GM23248 (cell line): ENCODE measurements at regions not wholly inside any gene's neighbourhood (a gene's known extent, or its start where the extent isn't known, plus 50 kb on each side); places are given as distances from the start of the nearest gene placed in this dataset.
A peak's percentile ranks its signal among the peaks of the same experiment; 100 is the strongest.
"Not testable (repeated sequence)": the region's sequence is repeated elsewhere in the genome, so short reads cannot be mapped to it uniquely, and the experiment has no call there.

ENCODE experiments used
- DNase-seq: peaks from one replicate; pipeline ENCODE4 v3.0.0-alpha.2; 2015
- H2AFZ ChIP-seq: fragments of 200-600 bp; sonication (generic); 2 replicates; pipeline ENCODE4 v1.6.1; 2016; ENCODE audit warnings: antibody characterized with exemption
- H3F3A ChIP-seq: fragments of 200-600 bp; sonication (generic); 2 replicates; pipeline ENCODE4 v1.6.1; 2016; ENCODE audit warnings: mild to moderate bottlenecking, antibody characterized with exemption, mixed run types; ENCODE audit not compliant: insufficient read depth
- H3K27ac ChIP-seq: fragments of 200-600 bp; sonication (generic); 2 replicates; pipeline ENCODE4 v1.5.1; 2016; ENCODE audit warnings: mild to moderate bottlenecking
- H3K27me3 ChIP-seq: fragments of 200-600 bp; sonication (generic); replicated peaks from 2 replicates; pipeline ENCODE4 v1.6.1; 2016; ENCODE audit warnings: mild to moderate bottlenecking; ENCODE audit not compliant: insufficient read depth
- H3K36me3 ChIP-seq: fragments of 200-600 bp; sonication (generic); 2 replicates; pipeline ENCODE4 v1.6.1; 2016; ENCODE audit warnings: low read depth, mild to moderate bottlenecking
- H3K4me1 ChIP-seq: fragments of 200-600 bp; sonication (generic); 2 replicates; pipeline ENCODE4 v1.6.1; 2016; ENCODE audit warnings: mild to moderate bottlenecking; ENCODE audit not compliant: insufficient read depth
- H3K4me2 ChIP-seq: fragments of 200-600 bp; sonication (generic); one replicate; pipeline ENCODE4 v1.6.1; 2016; ENCODE audit warnings: mild to moderate bottlenecking; ENCODE audit not compliant: unreplicated experiment
- H3K4me3 ChIP-seq: fragments of 200-600 bp; sonication (generic); 2 replicates; pipeline ENCODE4 v1.5.1; 2016; ENCODE audit warnings: mild to moderate bottlenecking
- H3K79me2 ChIP-seq: fragments of 200-600 bp; sonication (generic); 2 replicates; pipeline ENCODE4 v1.6.1; 2016; ENCODE audit warnings: mild to moderate bottlenecking; ENCODE audit not compliant: insufficient read depth
- H3K9ac ChIP-seq: fragments of 200-600 bp; sonication (generic); 2 replicates; pipeline ENCODE4 v1.6.1; 2016; ENCODE audit warnings: mild to moderate bottlenecking
- H3K9me2 ChIP-seq: fragments of 200-600 bp; sonication (generic); 2 replicates; pipeline ENCODE4 v1.6.1; 2016; ENCODE audit warnings: mixed run types, mild to moderate bottlenecking, moderate library complexity; ENCODE audit not compliant: insufficient read depth
- H3K9me3 ChIP-seq: fragments of 200-600 bp; sonication (generic); one replicate; pipeline ENCODE4 v1.6.1; 2017; ENCODE audit warnings: low read depth
- H4K20me1 ChIP-seq: fragments of 200-600 bp; sonication (generic); 2 replicates; pipeline ENCODE4 v1.6.0; 2016; ENCODE audit not compliant: insufficient read depth
- EZH2 ChIP-seq: fragments of 200-600 bp; sonication (generic); IDR thresholded peaks from 2 replicates; pipeline ENCODE4 v1.6.1; 2018; ENCODE audit warnings: antibody characterized with exemption, mild to moderate bottlenecking; ENCODE audit not compliant: insufficient read depth, poor library complexity, severe bottlenecking
- EZH2phosphoT487 ChIP-seq: fragments of 200-600 bp; sonication (generic); IDR thresholded peaks from 2 replicates; pipeline ENCODE4 v1.6.1; 2018; ENCODE audit warnings: antibody characterized with exemption, moderate library complexity, mild to moderate bottlenecking, low read depth; ENCODE audit not compliant: insufficient read depth
- WGBS, 2 experiments: methylation state at CpG; one replicate each; pipeline ENCODE4 v1.1.6; 2015 to 2017; ENCODE audit warnings: low lambda C conversion rate in 2 of 2, low coverage in 1 of 2; ENCODE audit errors: missing lambda C conversion rate in 2 of 2; 5-methylcytosine and 5-hydroxymethylcytosine counted together
- in situ Hi-C: fragments of 300-500 bp; cut with MboI; formaldehyde crosslinking; loops from 2 replicates; pipeline ENCODE4 v1.15.0; 2020

GRCh38 chr10:64115908-64116643 lies 594.9 kb downstream of the REEP3 start:
- no peaks in the 10 kb centered on the region for H4K20me1 ChIP-seq
- no peak for TF ChIP-seq EZH2
- TF ChIP-seq EZH2phosphoT487 = no peak
- WGBS, 2 experiments = 10 to 18% methylated on average over 4 of the region's 4 CpGs
- no peaks in the 10 kb centered on the region for H3K9me2 ChIP-seq
- DNase-seq = peak; percentile 5
- no peak overlapping the region for H3K9ac ChIP-seq
- no peaks in the 10 kb centered on the region for H3K27me3 ChIP-seq
- in situ Hi-C loops = no loop called here
- H3K36me3 ChIP-seq = no peaks in the 10 kb centered on the region
- no peaks in the 10 kb centered on the region for H3K79me2 ChIP-seq
- H3K4me2 ChIP-seq = no peak overlapping the region
- H3F3A ChIP-seq = no peaks in the 10 kb centered on the region
- H2AFZ ChIP-seq = no peak overlapping the region
- H3K9me3 ChIP-seq = no peaks in the 10 kb centered on the region
- no peaks in the 10 kb centered on the region for H3K4me1 ChIP-seq
- H3K27ac ChIP-seq = no peak overlapping the region
- no peak overlapping the region for H3K4me3 ChIP-seq

GRCh38 chr10:64116707-64117106 lies 595.5 kb downstream of the REEP3 start:
- Histone ChIP-seq H3K4me1 (no peaks in the 10 kb centered on the region), H2AFZ (no peak overlapping the region), H3K9ac (no peak overlapping the region), H3K4me2 (no peak overlapping the region), H3K27ac (no peak overlapping the region), H3K9me2 (no peaks in the 10 kb centered on the region), H3K9me3 (no peaks in the 10 kb centered on the region), H3K4me3 (no peak overlapping the region), H3K36me3 (no peaks in the 10 kb centered on the region), H3K79me2 (no peaks in the 10 kb centered on the region), H4K20me1 (no peaks in the 10 kb centered on the region), H3F3A (no peaks in the 10 kb centered on the region), H3K27me3 (no peaks in the 10 kb centered on the region)
- 4 to 6% methylated on average over 1 of the region's 1 CpG for WGBS, 2 experiments
- in situ Hi-C loops = no loop called here
- no peak for TF ChIP-seq EZH2
- TF ChIP-seq EZH2phosphoT487 = no peak
- DNase-seq = no peak

GRCh38 chr10:64118736-64119135 lies 597.5 kb downstream of the REEP3 start:
- no peak for DNase-seq
- H3F3A ChIP-seq = no peaks in the 10 kb centered on the region
- H3K27ac ChIP-seq = no peak overlapping the region
- H3K4me2 ChIP-seq = no peak overlapping the region
- no peaks in the 10 kb centered on the region for H3K27me3 ChIP-seq
- no peak overlapping the region for H3K4me3 ChIP-seq
- no peaks in the 10 kb centered on the region for H3K9me2 ChIP-seq
- no peaks in the 10 kb centered on the region for H3K79me2 ChIP-seq
- TF ChIP-seq EZH2 (no peak), EZH2phosphoT487 (no peak)
- H2AFZ ChIP-seq = no peak overlapping the region
- no peaks in the 10 kb centered on the region for H4K20me1 ChIP-seq
- H3K36me3 ChIP-seq = no peaks in the 10 kb centered on the region
- no peak overlapping the region for H3K9ac ChIP-seq
- H3K4me1 ChIP-seq = no peaks in the 10 kb centered on the region
- WGBS, 2 experiments = 9 to 25% methylated on average over 2 of the region's 2 CpGs
- in situ Hi-C loops = no loop called here
- H3K9me3 ChIP-seq = no peaks in the 10 kb centered on the region

DNA sequence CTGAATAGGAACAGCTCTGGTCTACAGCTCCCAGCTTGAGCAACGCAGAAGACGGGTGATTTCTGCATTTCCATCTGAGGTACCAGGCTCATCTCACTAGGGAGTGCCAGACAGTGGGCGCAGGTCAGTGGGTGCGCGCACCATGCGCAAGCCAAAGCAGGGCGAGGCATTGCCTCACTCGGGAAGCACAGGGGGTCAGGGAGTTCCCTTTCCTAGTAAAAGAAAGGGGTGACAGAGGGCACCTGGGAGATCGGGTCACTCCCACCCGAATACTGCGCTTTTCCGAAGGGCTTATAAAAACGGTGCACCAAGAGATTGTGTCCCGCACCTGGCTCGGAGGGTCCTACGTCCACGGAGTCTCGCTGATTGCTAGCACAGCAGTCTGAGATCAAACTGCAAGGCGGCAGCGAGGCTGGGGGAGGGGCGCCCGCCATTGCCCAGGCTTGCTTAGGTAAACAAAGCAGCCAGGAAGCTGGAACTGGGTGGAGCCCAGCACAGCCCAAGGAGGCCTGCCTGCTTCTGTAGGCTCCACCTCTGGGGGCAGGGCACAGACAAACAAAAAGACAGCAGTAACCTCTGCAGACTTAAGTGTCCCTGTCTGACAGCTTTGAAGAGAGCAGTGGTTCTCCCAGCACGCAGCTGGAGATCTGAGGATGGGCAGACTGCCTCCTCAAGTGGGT lies 599.2 kb downstream of the REEP3 start:
- H3K4me3 ChIP-seq, H3K4me2 ChIP-seq, in situ Hi-C loops, H2AFZ ChIP-seq, H3K4me1 ChIP-seq, DNase-seq, H4K20me1 ChIP-seq, H3F3A ChIP-seq, H3K9me2 ChIP-seq, H3K36me3 ChIP-seq, H3K9ac ChIP-seq, H3K27ac ChIP-seq, H3K27me3 ChIP-seq, H3K79me2 ChIP-seq, H3K9me3 ChIP-seq: not testable (repeated sequence)
- 56 to 62% methylated on average over 23 of the region's 23 CpGs for WGBS, 2 experiments

DNA sequence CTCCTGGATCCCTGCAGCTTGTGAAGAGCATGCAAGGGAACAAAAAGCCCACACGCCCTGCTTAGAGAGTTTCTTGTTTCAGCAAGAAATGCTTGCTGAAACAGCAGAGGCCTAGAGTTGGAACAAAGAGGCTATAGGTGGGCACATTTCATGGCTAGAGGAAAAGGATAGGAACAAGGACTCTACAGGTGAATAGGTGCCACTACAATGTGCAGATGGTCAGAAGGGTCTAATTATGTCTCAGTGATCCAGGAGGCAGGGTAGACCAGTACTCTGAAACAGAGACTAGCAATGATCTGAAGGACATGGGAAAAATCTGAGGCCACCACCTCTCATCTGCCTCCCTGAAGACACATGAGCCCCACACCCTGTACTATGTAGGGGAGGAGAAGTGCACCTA lies 609.0 kb downstream of the REEP3 start:
- DNase-seq = no peak
- Histone ChIP-seq H3K9me2 (no peaks in the 10 kb centered on the region), H3K9ac (no peak overlapping the region), H2AFZ (no peak overlapping the region), H4K20me1 (no peaks in the 10 kb centered on the region), H3K36me3 (no peaks in the 10 kb centered on the region), H3K9me3 (no peaks in the 10 kb centered on the region), H3K27me3 (no peaks in the 10 kb centered on the region), H3K4me1 (no peaks in the 10 kb centered on the region), H3K79me2 (no peaks in the 10 kb centered on the region), H3K27ac (no peak overlapping the region), H3F3A (no peaks in the 10 kb centered on the region), H3K4me2 (no peak overlapping the region), H3K4me3 (no peak overlapping the region)
- WGBS, 2 experiments = 0 to 8% methylated on average over 1 of the region's 1 CpG
- TF ChIP-seq EZH2 = no peak
- no peak for TF ChIP-seq EZH2phosphoT487
- in situ Hi-C loops = no loop called here
